ENCODE measurements at regions not wholly inside any gene's neighbourhood (a gene's known extent, or its start where the extent isn't known, plus 50 kb on each side); places are given as distances from the start of the nearest gene placed in this dataset.

GRCh38 chr13:67857581-67858310 lies 627.6 kb upstream of the PCDH9 start:
- H3K27me3 ChIP-seq (ENCODE audit: control insufficient read depth in 2 of 2, insufficient read depth in 2 of 2, low read length in 2 of 2) = no peaks in the 10 kb centered on the region
- CTCF ChIA-PET (ENCODE audit: low intra/inter-chr PET ratio) = no interaction called here
- no peaks in the 10 kb centered on the region for H4K20me1 ChIP-seq (replicated peaks; ENCODE audit: control insufficient read depth, insufficient read depth, low read length)
- no peak overlapping the region for H3K27ac ChIP-seq (ENCODE audit: extremely low read depth, low read depth, low read length)
- BruUV-seq (replicated peaks) = no TSS peak
- no peaks in the 10 kb centered on the region for H3K4me1 ChIP-seq (replicated peaks in 1 of 2; ENCODE audit: control insufficient read depth in 2 of 2, insufficient read depth in 2 of 2, low read length in 2 of 2)
- no peak for FAIRE-seq
- no peaks in the 10 kb centered on the region for H3K9me1 ChIP-seq (ENCODE audit: control insufficient read depth, insufficient read depth, low read length)
- H3K79me2 ChIP-seq (ENCODE audit: control insufficient read depth, insufficient read depth, low read length) = no peaks in the 10 kb centered on the region
- no peak for ATAC-seq
- POLR2A ChIA-PET = no interaction called here
- no peak for TF ChIP-seq STAG1 (CRISPR knock-in tag; IDR thresholded peaks at IDR 0.05; ENCODE audit: borderline replicate concordance)
- TF ChIP-seq HDAC6 (IDR thresholded peaks at IDR 0.05; ENCODE audit: low read depth, low read length) = no peak
- TF ChIP-seq HDGF (IDR thresholded peaks at IDR 0.05) = no peak
- no peak for TF ChIP-seq E2F5 (CRISPR knock-in tag; IDR thresholded peaks at IDR 0.05)
- H3K9me3 ChIP-seq (replicated peaks; ENCODE audit: control insufficient read depth, insufficient read depth, low read depth, low read length) = no peaks in the 10 kb centered on the region
- in situ Hi-C loops (cut with MboI) = no loop called here
- no peak overlapping the region for H3K4me3 ChIP-seq
- H3K36me3 ChIP-seq (ENCODE audit: control insufficient read depth, insufficient read depth, low read length) = no peaks in the 10 kb centered on the region
- intact Hi-C loops (cut with micrococcal nuclease) = no loop called here
- no peak overlapping the region for H2AFZ ChIP-seq (ENCODE audit: low read depth, low read length)
- no peak overlapping the region for H3K9ac ChIP-seq (ENCODE audit: insufficient read depth in 1 of 2, low read depth in 2 of 2, low read length in 2 of 2)
- H3K4me2 ChIP-seq (ENCODE audit: insufficient read depth, low read length) = no peak overlapping the region
- DNase-seq (ENCODE audit: extremely low read depth in 1 of 4, low spot score in 3 of 4) = no peak
- WGBS (ENCODE audit: insufficient coverage, low coverage, missing lambda C conversion rate) = 4% methylated on average over 11 of the region's 16 CpGs

- BruUV-seq (replicated peaks) = no TSS peak
- Histone ChIP-seq H3K36me3 (ENCODE audit: control insufficient read depth, insufficient read depth, low read length) (no peaks in the 10 kb centered on the region), H3K79me2 (ENCODE audit: control insufficient read depth, insufficient read depth, low read length) (no peaks in the 10 kb centered on the region), H3K4me3 (no peak overlapping the region), H3K9me3 (replicated peaks; ENCODE audit: control insufficient read depth, insufficient read depth, low read depth, low read length) (no peaks in the 10 kb centered on the region), H3K4me1 (replicated peaks in 1 of 2; ENCODE audit: control insufficient read depth in 2 of 2, insufficient read depth in 2 of 2, low read length in 2 of 2) (no peaks in the 10 kb centered on the region), H3K9me1 (ENCODE audit: control insufficient read depth, insufficient read depth, low read length) (no peaks in the 10 kb centered on the region), H2AFZ (ENCODE audit: low read depth, low read length) (no peak overlapping the region), H3K9ac (ENCODE audit: insufficient read depth in 1 of 2, low read depth in 2 of 2, low read length in 2 of 2) (no peak overlapping the region), H3K4me2 (ENCODE audit: insufficient read depth, low read length) (no peak overlapping the region), H3K27me3 (ENCODE audit: control insufficient read depth in 2 of 2, insufficient read depth in 2 of 2, low read length in 2 of 2) (no peaks in the 10 kb centered on the region), H4K20me1 (replicated peaks; ENCODE audit: control insufficient read depth, insufficient read depth, low read length) (no peaks in the 10 kb centered on the region), H3K27ac (ENCODE audit: extremely low read depth, low read depth, low read length) (no peak overlapping the region)
- in situ Hi-C loops (cut with MboI) = no loop called here
- intact Hi-C loops (cut with micrococcal nuclease) = no loop called here
- no peak for FAIRE-seq
- no peak for DNase-seq (ENCODE audit: extremely low read depth in 1 of 4, low spot score in 3 of 4)
- ChIA-PET POLR2A (no interaction called here), CTCF (ENCODE audit: low intra/inter-chr PET ratio) (no interaction called here)
- no peak for ATAC-seq
- TF ChIP-seq ZNF696 (CRISPR knock-in tag; conservative IDR thresholded peaks at IDR 0.05) = no peak
- TF ChIP-seq SREBF1 (IDR thresholded peaks at IDR 0.05; ENCODE audit: borderline replicate concordance, low read depth, low read length) = no peak
These were observed 626.8 kb upstream of the PCDH9 start for GRCh38 chr13:67856955-67857354.

Data from K562 (cell line).